Liver (tissue), 8 donors: ENCODE measurements at regions not wholly inside any gene's neighbourhood (a gene's known extent, or its start where the extent isn't known, plus 50 kb on each side); places are given as distances from the start of the nearest gene placed in this dataset.

Experiments
- DNase-seq: peaks from one replicate; pipeline ENCODE4 v3.0.0-alpha.2; 2017; ENCODE audit warnings: low spot score
- H3K27ac ChIP-seq, 2 donors: one replicate each; pipeline ENCODE4 v1.7.0; 2013; ENCODE audit warnings: inconsistent platforms in 2 of 2, low read length in 2 of 2, control low read depth in 1 of 2, low read depth in 1 of 2, mild to moderate bottlenecking in 1 of 2
- H3K27me3 ChIP-seq, 4 donors: one replicate each; pipeline versions ENCODE4 v1.6.1 to v1.7.0; 2013; ENCODE audit warnings: low read length in 3 of 4, inconsistent platforms in 1 of 4, mild to moderate bottlenecking in 1 of 4, moderate library complexity in 1 of 4; ENCODE audit not compliant: control insufficient read depth in 4 of 4, insufficient read depth in 4 of 4
- H3K36me3 ChIP-seq, 4 donors: one replicate each; pipeline versions ENCODE4 v1.6.1 to v1.7.0; 2013; ENCODE audit warnings: low read length in 3 of 4, mild to moderate bottlenecking in 3 of 4, low read depth in 1 of 4, moderate library complexity in 1 of 4; ENCODE audit not compliant: control insufficient read depth in 4 of 4, insufficient read depth in 3 of 4
- H3K4me1 ChIP-seq, 4 donors: one replicate each; pipeline versions ENCODE4 v1.6.1 to v1.7.0; 2013; ENCODE audit warnings: low read length in 3 of 4, mild to moderate bottlenecking in 3 of 4, moderate library complexity in 1 of 4; ENCODE audit not compliant: control insufficient read depth in 4 of 4, insufficient read depth in 4 of 4
- H3K4me3 ChIP-seq, 3 donors: one replicate each; pipeline versions ENCODE4 v1.6.1 to v1.7.0; 2013; ENCODE audit warnings: low read length in 3 of 3, control low read depth in 1 of 3, low read depth in 1 of 3, mild to moderate bottlenecking in 1 of 3
- H3K9ac ChIP-seq, 2 donors: one replicate each; pipeline ENCODE4 v1.7.0; 2013; ENCODE audit warnings: low read length in 2 of 2, mild to moderate bottlenecking in 2 of 2, moderate library complexity in 2 of 2, control low read depth in 1 of 2, low read depth in 1 of 2
- H3K9me3 ChIP-seq, 4 donors: one replicate each; pipeline versions ENCODE4 v1.6.1 to v1.7.0; 2013; ENCODE audit warnings: low read length in 3 of 4; ENCODE audit not compliant: control insufficient read depth in 4 of 4
- EGR1 ChIP-seq, 2 donors: IDR thresholded peaks; 2 replicates each; pipeline ENCODE4 v1.6.1; 2016 to 2018; ENCODE audit warnings: antibody characterized with exemption in 2 of 2, low read depth in 2 of 2
- FOXA1 ChIP-seq: IDR thresholded peaks from 2 replicates; pipeline ENCODE4 v1.6.1; 2016; ENCODE audit warnings: antibody characterized with exemption
- FOXA2 ChIP-seq: IDR thresholded peaks from 2 replicates; pipeline ENCODE4 v1.6.1; 2016; ENCODE audit warnings: antibody characterized with exemption
- GABPA ChIP-seq, 2 donors: IDR thresholded peaks in 1 of 2; conservative IDR thresholded peaks in 1 of 2; 2 replicates each; pipeline ENCODE4 v1.6.1; 2016; ENCODE audit warnings: antibody characterized with exemption in 2 of 2, mild to moderate bottlenecking in 1 of 2, moderate library complexity in 1 of 2
- HNF4A ChIP-seq, 2 donors: conservative IDR thresholded peaks; 2 replicates each; pipeline ENCODE4 v1.6.1; 2016; ENCODE audit warnings: antibody characterized with exemption in 2 of 2, mild to moderate bottlenecking in 2 of 2
- HNF4G ChIP-seq: IDR thresholded peaks from 2 replicates; pipeline ENCODE4 v1.6.1; 2016; ENCODE audit warnings: antibody characterized with exemption
- JUND ChIP-seq, 2 donors: IDR thresholded peaks; 2 replicates each; pipeline ENCODE4 v1.6.1; 2016; ENCODE audit warnings: antibody characterized with exemption in 2 of 2
- NR2F2 ChIP-seq: IDR thresholded peaks from 2 replicates; pipeline ENCODE4 v1.6.1; 2016; ENCODE audit warnings: antibody characterized with exemption
- RAD21 ChIP-seq, 2 donors: IDR thresholded peaks; 2 replicates each; pipeline ENCODE4 v1.6.1; 2016; ENCODE audit warnings: antibody characterized with exemption in 2 of 2, mild to moderate bottlenecking in 2 of 2
- SP1 ChIP-seq: IDR thresholded peaks from 2 replicates; pipeline ENCODE4 v1.6.1; 2018; ENCODE audit warnings: antibody characterized with exemption, mild to moderate bottlenecking
- TAF1 ChIP-seq: conservative IDR thresholded peaks from 2 replicates; pipeline ENCODE4 v1.6.1; 2016; ENCODE audit warnings: antibody characterized with exemption, mild to moderate bottlenecking
- YY1 ChIP-seq: IDR thresholded peaks from 2 replicates; pipeline ENCODE4 v1.6.1; 2016; ENCODE audit warnings: antibody characterized with exemption, mild to moderate bottlenecking
- WGBS: extraction: QIAGEN DNeasy Blood & Tissue Kit; methylation state at CpG from one replicate; pipeline ENCODE4 v1.1.7; 2013; 5-methylcytosine and 5-hydroxymethylcytosine counted together
- TF ChIP-seq, protein P1 (sequence below): IDR thresholded peaks from 2 replicates; pipeline ENCODE4 v1.6.1; 2016; ENCODE audit warnings: antibody characterized with exemption
- TF ChIP-seq, protein P2 (sequence below): IDR thresholded peaks from 2 replicates; pipeline ENCODE4 v1.6.1; 2016; ENCODE audit warnings: antibody characterized with exemption, mild to moderate bottlenecking
- TF ChIP-seq, protein P3 (sequence below): fragments of 150-350 bp; IDR thresholded peaks from 2 replicates; pipeline ENCODE4 v1.5.1; 2017; ENCODE audit warnings: improper control_type of control experiment, low read depth, low read length; ENCODE audit not compliant: missing input control
- TF ChIP-seq, protein P4 (sequence below): IDR thresholded peaks from 2 replicates; pipeline ENCODE4 v1.6.1; 2016; ENCODE audit warnings: antibody characterized with exemption
- TF ChIP-seq, protein P5 (sequence below): IDR thresholded peaks from 2 replicates; pipeline ENCODE4 v1.6.1; 2016; ENCODE audit warnings: antibody characterized with exemption
- donor health status: healthy.
- donor health status: healthy.
- donor health status: healthy.
- donor health status: healthy.
- donor health status: healthy.

DNA sequence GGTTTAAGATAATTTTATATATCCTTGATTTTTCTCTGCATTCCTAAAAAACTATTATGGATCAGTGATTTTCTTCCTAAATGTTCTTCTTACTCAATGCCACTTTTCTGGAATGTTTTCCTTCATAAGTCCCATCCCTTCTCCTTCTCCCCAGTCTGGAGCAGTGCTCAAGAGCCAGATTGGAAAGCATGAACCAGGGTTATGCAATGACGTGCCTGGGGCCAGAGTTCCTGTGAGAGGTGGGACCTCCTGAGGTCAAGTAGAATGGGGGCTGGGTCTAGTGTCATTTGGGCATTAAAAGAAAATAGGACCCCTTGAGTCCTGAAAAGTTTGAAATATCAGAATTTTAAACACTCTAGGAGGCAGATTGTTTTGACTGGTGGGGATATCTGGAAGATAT, 132.0 kb upstream of the NPY start:
- Histone ChIP-seq H3K27me3 (no peaks in the 10 kb centered on the region), H3K36me3 (no peaks in the 10 kb centered on the region), H3K27ac (no peak overlapping the region), H3K4me3 (no peak overlapping the region), H3K9me3 (peaks cover 0 to 18% (median 3%) of the 10 kb centered on the region in 4 donors), H3K9ac (no peak overlapping the region), H3K4me1 (no peaks in the 10 kb centered on the region)
- TF ChIP-seq RAD21 (IDR thresholded peaks at IDR 0.05) (no peak), YY1 (no peak), EGR1 (IDR thresholded peaks at IDR 0.05; ENCODE audit: low read depth in 2 of 2) (no peak), TAF1 (no peak), NR2F2 (no peak), GABPA (IDR thresholded peaks at IDR 0.05 in 1 of 2, conservative IDR thresholded peaks at IDR 0.05 in 1 of 2) (no peak)
- TF ChIP-seq, protein P1, sequence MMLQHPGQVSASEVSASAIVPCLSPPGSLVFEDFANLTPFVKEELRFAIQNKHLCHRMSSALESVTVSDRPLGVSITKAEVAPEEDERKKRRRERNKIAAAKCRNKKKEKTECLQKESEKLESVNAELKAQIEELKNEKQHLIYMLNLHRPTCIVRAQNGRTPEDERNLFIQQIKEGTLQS = no peak
- TF ChIP-seq, protein P2, sequence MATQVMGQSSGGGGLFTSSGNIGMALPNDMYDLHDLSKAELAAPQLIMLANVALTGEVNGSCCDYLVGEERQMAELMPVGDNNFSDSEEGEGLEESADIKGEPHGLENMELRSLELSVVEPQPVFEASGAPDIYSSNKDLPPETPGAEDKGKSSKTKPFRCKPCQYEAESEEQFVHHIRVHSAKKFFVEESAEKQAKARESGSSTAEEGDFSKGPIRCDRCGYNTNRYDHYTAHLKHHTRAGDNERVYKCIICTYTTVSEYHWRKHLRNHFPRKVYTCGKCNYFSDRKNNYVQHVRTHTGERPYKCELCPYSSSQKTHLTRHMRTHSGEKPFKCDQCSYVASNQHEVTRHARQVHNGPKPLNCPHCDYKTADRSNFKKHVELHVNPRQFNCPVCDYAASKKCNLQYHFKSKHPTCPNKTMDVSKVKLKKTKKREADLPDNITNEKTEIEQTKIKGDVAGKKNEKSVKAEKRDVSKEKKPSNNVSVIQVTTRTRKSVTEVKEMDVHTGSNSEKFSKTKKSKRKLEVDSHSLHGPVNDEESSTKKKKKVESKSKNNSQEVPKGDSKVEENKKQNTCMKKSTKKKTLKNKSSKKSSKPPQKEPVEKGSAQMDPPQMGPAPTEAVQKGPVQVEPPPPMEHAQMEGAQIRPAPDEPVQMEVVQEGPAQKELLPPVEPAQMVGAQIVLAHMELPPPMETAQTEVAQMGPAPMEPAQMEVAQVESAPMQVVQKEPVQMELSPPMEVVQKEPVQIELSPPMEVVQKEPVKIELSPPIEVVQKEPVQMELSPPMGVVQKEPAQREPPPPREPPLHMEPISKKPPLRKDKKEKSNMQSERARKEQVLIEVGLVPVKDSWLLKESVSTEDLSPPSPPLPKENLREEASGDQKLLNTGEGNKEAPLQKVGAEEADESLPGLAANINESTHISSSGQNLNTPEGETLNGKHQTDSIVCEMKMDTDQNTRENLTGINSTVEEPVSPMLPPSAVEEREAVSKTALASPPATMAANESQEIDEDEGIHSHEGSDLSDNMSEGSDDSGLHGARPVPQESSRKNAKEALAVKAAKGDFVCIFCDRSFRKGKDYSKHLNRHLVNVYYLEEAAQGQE = no peak
- TF ChIP-seq, protein P3, sequence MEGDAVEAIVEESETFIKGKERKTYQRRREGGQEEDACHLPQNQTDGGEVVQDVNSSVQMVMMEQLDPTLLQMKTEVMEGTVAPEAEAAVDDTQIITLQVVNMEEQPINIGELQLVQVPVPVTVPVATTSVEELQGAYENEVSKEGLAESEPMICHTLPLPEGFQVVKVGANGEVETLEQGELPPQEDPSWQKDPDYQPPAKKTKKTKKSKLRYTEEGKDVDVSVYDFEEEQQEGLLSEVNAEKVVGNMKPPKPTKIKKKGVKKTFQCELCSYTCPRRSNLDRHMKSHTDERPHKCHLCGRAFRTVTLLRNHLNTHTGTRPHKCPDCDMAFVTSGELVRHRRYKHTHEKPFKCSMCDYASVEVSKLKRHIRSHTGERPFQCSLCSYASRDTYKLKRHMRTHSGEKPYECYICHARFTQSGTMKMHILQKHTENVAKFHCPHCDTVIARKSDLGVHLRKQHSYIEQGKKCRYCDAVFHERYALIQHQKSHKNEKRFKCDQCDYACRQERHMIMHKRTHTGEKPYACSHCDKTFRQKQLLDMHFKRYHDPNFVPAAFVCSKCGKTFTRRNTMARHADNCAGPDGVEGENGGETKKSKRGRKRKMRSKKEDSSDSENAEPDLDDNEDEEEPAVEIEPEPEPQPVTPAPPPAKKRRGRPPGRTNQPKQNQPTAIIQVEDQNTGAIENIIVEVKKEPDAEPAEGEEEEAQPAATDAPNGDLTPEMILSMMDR = no peak
- TF ChIP-seq, protein P4, sequence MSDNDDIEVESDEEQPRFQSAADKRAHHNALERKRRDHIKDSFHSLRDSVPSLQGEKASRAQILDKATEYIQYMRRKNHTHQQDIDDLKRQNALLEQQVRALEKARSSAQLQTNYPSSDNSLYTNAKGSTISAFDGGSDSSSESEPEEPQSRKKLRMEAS = no peak
- no peak for DNase-seq
- 25% methylated on average over 1 of the region's 1 CpG for WGBS

DNA sequence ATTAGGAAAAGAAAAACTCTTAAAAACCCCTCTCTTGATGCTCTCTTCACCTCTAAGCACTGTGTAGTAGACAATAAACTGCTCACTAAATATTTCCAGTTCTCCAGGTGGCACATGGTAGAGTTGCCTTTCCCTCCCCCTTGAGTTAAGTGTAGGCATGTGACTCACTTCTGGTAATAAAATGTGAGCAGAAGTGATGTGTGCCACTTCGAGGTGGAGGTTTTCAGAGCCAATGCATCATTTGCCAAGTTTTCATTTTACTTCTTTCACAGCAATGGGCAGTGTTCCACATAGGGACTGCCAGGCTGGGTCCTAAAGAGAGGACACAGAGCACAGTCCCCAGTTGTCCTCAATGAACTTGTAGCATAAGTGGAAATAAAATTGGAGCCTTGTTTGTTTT, 131.6 kb upstream of the NPY start:
- Histone ChIP-seq H3K27me3 (no peaks in the 10 kb centered on the region), H3K9ac (no peak overlapping the region), H3K27ac (no peak overlapping the region), H3K4me3 (no peak overlapping the region), H3K9me3 (peaks cover 0 to 18% (median 3%) of the 10 kb centered on the region in 4 donors), H3K36me3 (no peaks in the 10 kb centered on the region), H3K4me1 (no peaks in the 10 kb centered on the region)
- no peak for DNase-seq
- 55% methylated on average over 1 of the region's 1 CpG for WGBS
- TF ChIP-seq FOXA1 (no peak), HNF4G (no peak), GABPA (IDR thresholded peaks at IDR 0.05 in 1 of 2, conservative IDR thresholded peaks at IDR 0.05 in 1 of 2) (no peak), SP1 (no peak), HNF4A (conservative IDR thresholded peaks at IDR 0.05) (no peak), JUND (IDR thresholded peaks at IDR 0.05) (no peak), NR2F2 (no peak), FOXA2 (no peak)
- TF ChIP-seq, protein P5, sequence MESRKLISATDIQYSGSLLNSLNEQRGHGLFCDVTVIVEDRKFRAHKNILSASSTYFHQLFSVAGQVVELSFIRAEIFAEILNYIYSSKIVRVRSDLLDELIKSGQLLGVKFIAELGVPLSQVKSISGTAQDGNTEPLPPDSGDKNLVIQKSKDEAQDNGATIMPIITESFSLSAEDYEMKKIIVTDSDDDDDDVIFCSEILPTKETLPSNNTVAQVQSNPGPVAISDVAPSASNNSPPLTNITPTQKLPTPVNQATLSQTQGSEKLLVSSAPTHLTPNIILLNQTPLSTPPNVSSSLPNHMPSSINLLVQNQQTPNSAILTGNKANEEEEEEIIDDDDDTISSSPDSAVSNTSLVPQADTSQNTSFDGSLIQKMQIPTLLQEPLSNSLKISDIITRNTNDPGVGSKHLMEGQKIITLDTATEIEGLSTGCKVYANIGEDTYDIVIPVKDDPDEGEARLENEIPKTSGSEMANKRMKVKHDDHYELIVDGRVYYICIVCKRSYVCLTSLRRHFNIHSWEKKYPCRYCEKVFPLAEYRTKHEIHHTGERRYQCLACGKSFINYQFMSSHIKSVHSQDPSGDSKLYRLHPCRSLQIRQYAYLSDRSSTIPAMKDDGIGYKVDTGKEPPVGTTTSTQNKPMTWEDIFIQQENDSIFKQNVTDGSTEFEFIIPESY = no peak
- TF ChIP-seq, protein P1 = no peak
- TF ChIP-seq, protein P4 = no peak
- TF ChIP-seq, protein P2 = no peak
